Liver (tissue), 3 donors: ENCODE measurements at regions not wholly inside any gene's neighbourhood (a gene's known extent, or its start where the extent isn't known, plus 50 kb on each side); places are given as distances from the start of the nearest gene placed in this dataset.

Experiments used
- CTCF ChIP-seq: fragments of 150-350 bp; IDR thresholded peaks from 2 replicates; pipeline ENCODE4 v1.5.1; 2017; ENCODE audit warnings: improper control_type of control experiment, low read depth, low read length; ENCODE audit not compliant: missing input control
- JUND ChIP-seq, 2 donors: IDR thresholded peaks; 2 replicates each; pipeline ENCODE4 v1.6.1; 2016; ENCODE audit warnings: antibody characterized with exemption in 2 of 2
- MAX ChIP-seq: IDR thresholded peaks from 2 replicates; pipeline ENCODE4 v1.6.1; 2016; ENCODE audit warnings: antibody characterized with exemption
- RAD21 ChIP-seq, 2 donors: IDR thresholded peaks; 2 replicates each; pipeline ENCODE4 v1.6.1; 2016; ENCODE audit warnings: antibody characterized with exemption in 2 of 2, mild to moderate bottlenecking in 2 of 2
- REST ChIP-seq: IDR thresholded peaks from 2 replicates; pipeline ENCODE4 v1.6.1; 2016; ENCODE audit warnings: antibody characterized with exemption, mild to moderate bottlenecking
- YY1 ChIP-seq: IDR thresholded peaks from 2 replicates; pipeline ENCODE4 v1.6.1; 2016; ENCODE audit warnings: antibody characterized with exemption, mild to moderate bottlenecking
- donor health status: healthy.
- donor health status: healthy.

GRCh38 chr3:141421639-141422319 is 53.5 kb downstream of the ZBTB38 start:
- no peak for TF ChIP-seq MAX
- TF ChIP-seq CTCF = no peak
- no peak for TF ChIP-seq REST
- no peak for TF ChIP-seq YY1
- TF ChIP-seq RAD21 (IDR thresholded peaks at IDR 0.05) = no peak
- TF ChIP-seq JUND (IDR thresholded peaks at IDR 0.05) = no peak
